Stomach (tissue), 8 donors: ENCODE measurements at regions not wholly inside any gene's neighbourhood (a gene's known extent, or its start where the extent isn't known, plus 50 kb on each side); places are given as distances from the start of the nearest gene placed in this dataset.
A peak's percentile ranks its signal among the peaks of the same experiment; 100 is the strongest.

Experiments used
- DNase-seq, 2 donors: peaks; one replicate each; pipeline versions ENCODE4 v3.0.0 to v3.0.0-alpha.2; 2013 to 2019
- H3K27ac ChIP-seq, 5 donors: fragments of 200-600 bp in 4 of 5; sonication (generic) in 4 of 5; one replicate each; pipeline ENCODE4 v1.5.1; 2013 to 2019; ENCODE audit warnings: mild to moderate bottlenecking in 1 of 5, moderate library complexity in 1 of 5
- H3K27me3 ChIP-seq, 3 donors: fragments of 200-600 bp; sonication (generic); one replicate each; pipeline ENCODE4 v1.5.1; 2017 to 2019; ENCODE audit warnings: mixed run types in 1 of 3
- H3K36me3 ChIP-seq, 4 donors: fragments of 200-600 bp; sonication (generic); 1 replicate in 3 of 4; 2 replicates in 1 of 4; pipeline ENCODE4 v1.5.1; 2016 to 2019
- H3K4me1 ChIP-seq, 4 donors: fragments of 200-600 bp; sonication (generic); one replicate each; pipeline ENCODE4 v1.5.1; 2016 to 2019
- H3K4me3 ChIP-seq, 4 donors: fragments of 200-600 bp; sonication (generic) in 3 of 4; one replicate each; pipeline ENCODE4 v1.5.1; 2016 to 2019; ENCODE audit warnings: mild to moderate bottlenecking in 1 of 4
- H3K9me3 ChIP-seq, 4 donors: fragments of 200-600 bp; sonication (generic); one replicate each; pipeline ENCODE4 v1.5.1; 2016 to 2019
- CTCF ChIP-seq, 7 experiments: fragments of 450-650 bp in 4 of 7; fragments of 200-600 bp in 3 of 7; sonication (generic) in 3 of 7; IDR thresholded peaks; one replicate each; pipeline ENCODE4 v1.5.1; 2016 to 2019; ENCODE audit warnings: antibody characterized with exemption in 7 of 7, control low read depth in 2 of 7, mild to moderate bottlenecking in 1 of 7
- EP300 ChIP-seq: sonication (generic); formaldehyde crosslinking; IDR thresholded peaks from one replicate; pipeline ENCODE4 v1.6.1; 2017; ENCODE audit warnings: antibody characterized with exemption
- POLR2A ChIP-seq, 4 donors: fragments of 450-650 bp; IDR thresholded peaks; one replicate each; pipeline ENCODE4 v1.6.1; 2016; ENCODE audit warnings: antibody characterized with exemption in 4 of 4, control low read depth in 2 of 4, mild to moderate bottlenecking in 1 of 4, moderate library complexity in 1 of 4
- POLR2AphosphoS5 ChIP-seq, 3 donors: sonication (generic); formaldehyde crosslinking; IDR thresholded peaks; one replicate each; pipeline ENCODE4 v1.6.1; 2016; ENCODE audit warnings: antibody characterized with exemption in 3 of 3
- WGBS, 5 donors: extraction: QIAGEN DNeasy Blood & Tissue Kit in 3 of 5; methylation state at CpG; one replicate each; pipeline versions ENCODE4 v1.1.5 to v1.1.7; 2013 to 2018; 5-methylcytosine and 5-hydroxymethylcytosine counted together
- intact Hi-C: fragments of 100-400 bp; cut with DNase I; formaldehyde crosslinking; loops from one replicate; pipeline ENCODE4 v1.15.1; 2023; ENCODE audit warnings: low total_unique reads
- donor health status: healthy with polysubstance abuse.
- donor health status: Bipolar disorder and iron deficiency.
- donor health status: healthy.

- peak overlapping the region; percentile 69 to 89 (median 81) for H3K27ac ChIP-seq
- no peaks in the 10 kb centered on the region for H3K27me3 ChIP-seq
- no peak for TF ChIP-seq POLR2AphosphoS5 (IDR thresholded peaks at IDR 0.05)
- TF ChIP-seq POLR2A (IDR thresholded peaks at IDR 0.05) = no peak
- no peak for TF ChIP-seq CTCF (IDR thresholded peaks at IDR 0.05)
- TF ChIP-seq EP300 = no peak
- peak in 1 of 2 donors; percentile 56 for DNase-seq
- no peaks in the 10 kb centered on the region for H3K36me3 ChIP-seq
- no peaks in the 10 kb centered on the region for H3K9me3 ChIP-seq
- intact Hi-C loops = no loop called here
- 21 to 57% (median 27%) methylated on average over 7 of the region's 7 CpGs for WGBS, 5 donors
- no peak overlapping the region for H3K4me3 ChIP-seq
- peaks cover 16 to 26% (median 19%) of the 10 kb centered on the region in 4 donors for H3K4me1 ChIP-seq
Measured at GRCh38 chr1:113255038-113255719, 135.1 kb upstream of the MAGI3 start.

GRCh38 chr1:113255720-113256347 is 134.5 kb upstream of the MAGI3 start:
- DNase-seq = peak; percentile 51 to 93
- 25 to 44% (median 32%) methylated on average over 8 of the region's 8 CpGs for WGBS, 5 donors
- Histone ChIP-seq H3K4me3 (no peak overlapping the region), H3K4me1 (peaks cover 16 to 26% (median 19%) of the 10 kb centered on the region in 4 donors), H3K27me3 (no peaks in the 10 kb centered on the region), H3K9me3 (no peaks in the 10 kb centered on the region), H3K36me3 (no peaks in the 10 kb centered on the region), H3K27ac (peak overlapping the region; percentile 69 to 86 (median 81))
- intact Hi-C loops = no loop called here
- no peak for TF ChIP-seq POLR2A (IDR thresholded peaks at IDR 0.05)
- peak in 2 of 3 donors; percentile 10 to 24 for TF ChIP-seq POLR2AphosphoS5 (IDR thresholded peaks at IDR 0.05)
- no peak for TF ChIP-seq CTCF (IDR thresholded peaks at IDR 0.05)
- no peak for TF ChIP-seq EP300

DNA sequence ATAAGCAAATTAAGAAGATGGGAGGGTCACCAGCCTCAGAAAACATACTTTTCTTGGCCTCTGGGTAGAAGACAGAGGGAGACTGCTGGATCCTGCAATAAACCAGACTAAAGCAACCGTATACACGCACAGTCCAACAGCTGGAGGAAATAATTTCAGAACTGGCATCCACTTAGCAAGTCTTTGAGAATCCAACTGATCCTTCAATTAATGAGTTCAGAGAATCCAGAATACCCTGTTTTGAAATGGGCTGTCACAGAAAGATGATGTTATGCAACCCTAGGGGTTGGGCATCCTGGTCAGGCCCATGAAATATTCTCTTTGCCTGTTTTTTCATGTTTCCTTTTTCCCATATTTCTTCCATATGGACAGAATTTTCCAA is 134.0 kb upstream of the MAGI3 start:
- intact Hi-C loops = no loop called here
- peak in 1 of 2 donors; percentile 28 for DNase-seq
- Histone ChIP-seq H3K9me3 (no peaks in the 10 kb centered on the region), H3K4me1 (peaks cover 16 to 26% (median 19%) of the 10 kb centered on the region in 4 donors), H3K36me3 (no peaks in the 10 kb centered on the region), H3K27me3 (no peaks in the 10 kb centered on the region), H3K27ac (peak overlapping the region; percentile 69 to 86 (median 81)), H3K4me3 (no peak overlapping the region)
- 43 to 65% (median 52%) methylated on average over 2 of the region's 2 CpGs for WGBS, 5 donors
- TF ChIP-seq EP300 (no peak), CTCF (IDR thresholded peaks at IDR 0.05) (no peak), POLR2A (IDR thresholded peaks at IDR 0.05) (no peak), POLR2AphosphoS5 (IDR thresholded peaks at IDR 0.05) (no peak)

DNA sequence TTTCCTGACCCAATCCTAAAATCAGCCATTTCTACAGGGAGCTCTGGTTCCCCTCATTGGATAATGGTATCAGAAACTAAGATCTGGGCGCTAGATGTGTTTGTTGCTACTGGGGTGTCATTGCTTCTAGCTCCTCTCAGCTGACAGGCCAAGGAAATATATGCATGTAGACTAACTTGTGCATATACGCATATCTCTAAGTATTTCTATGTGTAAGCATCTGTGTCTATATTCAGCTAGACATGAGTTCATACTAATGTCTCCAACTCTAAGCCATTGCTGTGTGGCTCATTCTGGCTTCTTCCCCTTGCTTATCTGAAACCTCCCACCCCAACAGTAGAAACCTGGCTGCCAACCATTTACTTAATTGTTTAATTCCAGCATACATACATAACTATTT is 130.3 kb upstream of the MAGI3 start:
- TF ChIP-seq CTCF (IDR thresholded peaks at IDR 0.05) (no peak), POLR2AphosphoS5 (IDR thresholded peaks at IDR 0.05) (no peak), POLR2A (IDR thresholded peaks at IDR 0.05) (no peak), EP300 (no peak)
- peaks cover 0 to 11% (median 4%) of the 10 kb centered on the region in 4 donors for H3K4me1 ChIP-seq
- WGBS, 5 donors = 87 to 98% (median 95%) methylated on average over 2 of the region's 2 CpGs
- no peaks in the 10 kb centered on the region for H3K36me3 ChIP-seq
- DNase-seq = no peak
- H3K4me3 ChIP-seq = no peak overlapping the region
- no peak overlapping the region for H3K27ac ChIP-seq
- intact Hi-C loops = no loop called here
- no peaks in the 10 kb centered on the region for H3K9me3 ChIP-seq
- H3K27me3 ChIP-seq = no peaks in the 10 kb centered on the region
